GM06990 (cell line): ENCODE measurements at regions not wholly inside any gene's neighbourhood (a gene's known extent, or its start where the extent isn't known, plus 50 kb on each side); places are given as distances from the start of the nearest gene placed in this dataset.

ENCODE experiments used
- DNase-seq: peaks from one replicate; pipeline ENCODE4 v3.0.0-alpha.2; 2011; ENCODE audit not compliant: insufficient read length; ENCODE audit errors: extremely low read depth
- H3K27me3 ChIP-seq: replicated peaks from 2 replicates; pipeline ENCODE4 v1.6.0; 2011; ENCODE audit warnings: low read length; ENCODE audit not compliant: control insufficient read depth, insufficient read depth
- H3K36me3 ChIP-seq: 2 replicates; pipeline ENCODE4 v1.5.1; 2011; ENCODE audit warnings: low read length; ENCODE audit not compliant: control insufficient read depth, insufficient read depth
- H3K4me3 ChIP-seq: replicated peaks from 2 replicates; pipeline ENCODE4 v1.5.1; 2011; ENCODE audit warnings: low read depth, mild to moderate bottlenecking, control low read depth, low read length
- TF ChIP-seq, protein P1 (sequence below): IDR thresholded peaks from 2 replicates; pipeline ENCODE4 v1.5.1; 2011; ENCODE audit warnings: low read length, control low read depth, mild to moderate bottlenecking, inconsistent platforms; ENCODE audit not compliant: insufficient read depth, poor library complexity, severe bottlenecking

DNA sequence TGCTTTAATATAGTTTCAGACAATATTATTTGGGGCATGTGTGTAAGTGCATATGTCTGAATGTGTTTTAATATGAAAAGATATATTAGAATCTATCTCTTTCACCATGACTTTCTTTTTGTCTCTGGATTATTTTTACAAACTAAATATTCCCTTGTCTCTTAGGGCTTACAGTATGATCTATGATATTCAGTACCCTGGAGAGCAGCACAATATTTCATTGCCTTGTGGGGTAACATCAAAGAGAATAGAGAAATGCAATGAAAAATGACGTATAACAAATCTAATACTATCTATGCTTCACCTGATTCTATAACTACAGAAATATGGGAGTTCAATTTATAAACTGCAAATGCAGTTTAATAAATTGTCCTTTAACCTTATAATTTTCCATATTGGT lies 2084.5 kb downstream of the MRPL39 start:
- Histone ChIP-seq H3K27me3 (no peaks in the 10 kb centered on the region), H3K4me3 (no peak overlapping the region), H3K36me3 (no peaks in the 10 kb centered on the region)
- no peak for DNase-seq
- TF ChIP-seq, protein P1, sequence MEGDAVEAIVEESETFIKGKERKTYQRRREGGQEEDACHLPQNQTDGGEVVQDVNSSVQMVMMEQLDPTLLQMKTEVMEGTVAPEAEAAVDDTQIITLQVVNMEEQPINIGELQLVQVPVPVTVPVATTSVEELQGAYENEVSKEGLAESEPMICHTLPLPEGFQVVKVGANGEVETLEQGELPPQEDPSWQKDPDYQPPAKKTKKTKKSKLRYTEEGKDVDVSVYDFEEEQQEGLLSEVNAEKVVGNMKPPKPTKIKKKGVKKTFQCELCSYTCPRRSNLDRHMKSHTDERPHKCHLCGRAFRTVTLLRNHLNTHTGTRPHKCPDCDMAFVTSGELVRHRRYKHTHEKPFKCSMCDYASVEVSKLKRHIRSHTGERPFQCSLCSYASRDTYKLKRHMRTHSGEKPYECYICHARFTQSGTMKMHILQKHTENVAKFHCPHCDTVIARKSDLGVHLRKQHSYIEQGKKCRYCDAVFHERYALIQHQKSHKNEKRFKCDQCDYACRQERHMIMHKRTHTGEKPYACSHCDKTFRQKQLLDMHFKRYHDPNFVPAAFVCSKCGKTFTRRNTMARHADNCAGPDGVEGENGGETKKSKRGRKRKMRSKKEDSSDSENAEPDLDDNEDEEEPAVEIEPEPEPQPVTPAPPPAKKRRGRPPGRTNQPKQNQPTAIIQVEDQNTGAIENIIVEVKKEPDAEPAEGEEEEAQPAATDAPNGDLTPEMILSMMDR, result no peak

DNA sequence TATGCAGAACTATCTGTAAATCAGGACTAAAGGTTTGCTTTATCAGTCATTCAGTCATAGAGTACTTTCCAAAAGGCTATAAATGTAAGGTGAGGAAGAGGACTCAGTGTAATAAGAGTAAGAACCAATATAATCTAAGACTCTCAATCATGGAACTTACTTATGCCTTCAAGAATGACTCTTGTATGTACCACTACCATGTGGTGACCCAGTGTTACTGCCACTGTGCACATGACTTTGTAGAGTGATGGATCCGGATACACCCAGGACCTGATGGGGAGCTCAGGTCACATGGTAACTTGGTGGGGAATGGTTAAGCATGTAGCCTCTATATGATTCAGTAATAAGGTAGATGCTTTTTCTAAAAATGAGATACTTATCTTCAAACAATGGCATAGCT lies 2099.8 kb downstream of the MRPL39 start:
- no peaks in the 10 kb centered on the region for H3K27me3 ChIP-seq
- TF ChIP-seq, protein P1, result no peak
- no peak overlapping the region for H3K4me3 ChIP-seq
- no peaks in the 10 kb centered on the region for H3K36me3 ChIP-seq
- DNase-seq, result no peak

DNA sequence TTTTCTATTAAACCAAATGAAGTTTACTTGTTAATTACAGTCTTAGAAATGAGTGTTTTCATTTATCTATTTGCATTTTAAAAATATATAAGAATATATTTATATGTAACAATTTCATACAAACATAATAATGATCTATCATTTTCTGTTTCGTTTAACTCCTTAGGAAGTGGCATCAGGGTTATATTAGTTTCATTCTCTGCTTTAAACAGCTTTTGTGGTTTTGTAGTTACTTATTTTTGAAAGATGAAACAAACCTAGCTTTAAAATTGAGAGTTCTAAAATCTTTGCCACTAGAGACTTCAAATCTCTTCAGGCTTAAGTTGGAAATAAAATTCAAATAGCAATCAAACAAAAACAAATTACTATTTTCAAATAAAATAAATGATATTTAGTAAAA lies 2110.6 kb downstream of the MRPL39 start:
- H3K27me3 ChIP-seq, result no peaks in the 10 kb centered on the region
- no peaks in the 10 kb centered on the region for H3K36me3 ChIP-seq
- DNase-seq, result no peak
- TF ChIP-seq, protein P1, result no peak
- H3K4me3 ChIP-seq, result no peak overlapping the region

DNA sequence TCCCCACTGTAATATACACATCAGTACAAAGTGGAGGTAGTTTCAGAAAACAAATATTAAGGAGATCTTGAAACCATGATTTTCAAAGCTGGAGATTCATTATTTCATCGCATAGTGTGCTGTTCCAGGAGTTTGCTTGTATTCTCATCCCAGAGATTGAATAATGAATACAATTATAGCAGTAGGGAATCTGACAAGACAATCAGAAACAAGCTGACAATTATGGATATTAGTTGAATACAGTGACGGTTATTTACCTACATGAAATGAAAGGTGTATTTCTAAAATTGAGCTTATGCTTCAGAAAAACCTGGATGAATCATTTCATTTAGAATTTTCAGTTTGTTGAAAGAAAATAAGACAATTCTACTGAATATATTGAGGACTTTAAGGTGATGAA lies 2119.0 kb downstream of the MRPL39 start:
- no peak for DNase-seq
- TF ChIP-seq, protein P1, result no peak
- no peaks in the 10 kb centered on the region for H3K36me3 ChIP-seq
- no peaks in the 10 kb centered on the region for H3K27me3 ChIP-seq
- no peak overlapping the region for H3K4me3 ChIP-seq

DNA sequence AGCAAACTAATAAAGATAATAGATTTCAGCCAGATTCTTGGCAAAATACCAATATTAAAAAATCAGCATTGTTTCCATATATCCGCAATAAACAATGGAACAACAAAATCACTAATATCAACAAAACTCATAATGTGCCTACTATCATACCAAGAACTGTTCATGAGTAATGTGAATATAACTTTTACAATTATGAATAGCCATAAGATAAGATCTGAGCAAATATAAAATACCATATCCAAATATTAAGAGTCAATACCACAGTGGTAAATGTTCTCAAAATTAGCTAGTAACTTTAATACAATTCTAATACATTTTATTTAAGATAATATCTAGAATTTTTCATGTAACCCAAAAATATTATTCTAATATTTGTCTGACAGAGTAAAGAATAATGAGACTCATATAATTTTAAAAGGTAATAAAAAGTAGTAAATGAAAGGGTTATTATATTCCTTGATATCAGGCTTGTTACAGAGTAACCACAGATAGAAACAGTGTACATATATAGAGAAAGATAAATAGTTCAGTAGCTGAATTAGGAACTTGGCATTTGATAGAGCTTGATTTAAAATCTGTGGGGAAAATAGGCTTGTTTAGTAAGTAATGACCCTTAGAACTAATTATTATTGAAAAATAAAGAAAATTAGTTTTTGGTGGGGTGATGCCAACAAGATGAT lies 2126.6 kb downstream of the MRPL39 start:
- TF ChIP-seq, protein P1, result no peak
- H3K27me3 ChIP-seq, result no peaks in the 10 kb centered on the region
- no peak overlapping the region for H3K4me3 ChIP-seq
- H3K36me3 ChIP-seq, result no peaks in the 10 kb centered on the region
- DNase-seq, result no peak

DNA sequence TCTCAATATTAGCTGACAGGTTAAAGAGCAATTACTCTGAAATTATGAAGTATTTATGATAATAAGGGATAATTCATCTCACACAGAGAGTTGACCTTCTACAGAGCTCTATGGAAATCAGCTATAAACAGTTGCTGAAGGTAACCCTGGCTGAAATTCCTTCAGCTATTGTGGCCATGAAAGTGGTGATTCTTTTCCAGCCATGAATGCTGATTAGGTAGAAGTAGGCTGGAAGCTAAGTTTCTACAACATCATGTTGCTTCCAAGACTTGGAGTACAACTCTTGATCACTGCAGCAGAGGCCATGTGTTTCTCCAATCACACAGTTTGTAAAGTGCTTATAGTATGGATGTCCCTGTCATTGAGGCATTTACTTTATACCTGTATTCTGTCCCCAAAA lies 2128.9 kb downstream of the MRPL39 start:
- H3K4me3 ChIP-seq, result no peak overlapping the region
- DNase-seq, result no peak
- H3K36me3 ChIP-seq, result no peaks in the 10 kb centered on the region
- H3K27me3 ChIP-seq, result no peaks in the 10 kb centered on the region
- TF ChIP-seq, protein P1, result no peak
